ENCODE measurements at regions not wholly inside any gene's neighbourhood (a gene's known extent, or its start where the extent isn't known, plus 50 kb on each side); places are given as distances from the start of the nearest gene placed in this dataset.

DNA sequence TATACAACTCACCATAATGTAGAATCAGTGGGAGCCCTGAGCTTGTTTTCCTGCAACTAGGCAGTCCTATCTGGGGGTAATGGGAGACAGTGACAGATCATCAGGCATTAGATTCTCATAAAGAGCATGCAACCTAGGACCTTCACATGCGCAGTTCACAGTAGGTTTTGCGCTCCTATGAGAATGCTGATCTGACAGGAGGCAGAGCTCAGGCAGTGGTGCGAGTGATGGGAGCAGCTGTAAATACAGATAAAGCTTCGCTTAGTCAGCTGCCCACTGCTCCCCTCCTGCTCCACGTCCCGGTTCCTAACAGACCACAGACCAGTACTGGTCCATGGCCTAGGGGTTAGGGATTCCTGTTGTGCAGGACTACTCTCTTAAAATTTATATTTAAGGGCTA lies 255.3 kb upstream of the POU3F3 start:
- H3K4me3 ChIP-seq (ENCODE audit: low read depth, poor library complexity, severe bottlenecking), result no peak overlapping the region
- 83 to 93% methylated on average over 6 of the region's 6 CpGs for WGBS, 2 donors
- DNase-seq (ENCODE audit: low spot score in 2 of 2), result no peak
- intact Hi-C loops (cut with DNase I; ENCODE audit: low total_unique reads), result no loop called here
- TF ChIP-seq, protein P1, sequence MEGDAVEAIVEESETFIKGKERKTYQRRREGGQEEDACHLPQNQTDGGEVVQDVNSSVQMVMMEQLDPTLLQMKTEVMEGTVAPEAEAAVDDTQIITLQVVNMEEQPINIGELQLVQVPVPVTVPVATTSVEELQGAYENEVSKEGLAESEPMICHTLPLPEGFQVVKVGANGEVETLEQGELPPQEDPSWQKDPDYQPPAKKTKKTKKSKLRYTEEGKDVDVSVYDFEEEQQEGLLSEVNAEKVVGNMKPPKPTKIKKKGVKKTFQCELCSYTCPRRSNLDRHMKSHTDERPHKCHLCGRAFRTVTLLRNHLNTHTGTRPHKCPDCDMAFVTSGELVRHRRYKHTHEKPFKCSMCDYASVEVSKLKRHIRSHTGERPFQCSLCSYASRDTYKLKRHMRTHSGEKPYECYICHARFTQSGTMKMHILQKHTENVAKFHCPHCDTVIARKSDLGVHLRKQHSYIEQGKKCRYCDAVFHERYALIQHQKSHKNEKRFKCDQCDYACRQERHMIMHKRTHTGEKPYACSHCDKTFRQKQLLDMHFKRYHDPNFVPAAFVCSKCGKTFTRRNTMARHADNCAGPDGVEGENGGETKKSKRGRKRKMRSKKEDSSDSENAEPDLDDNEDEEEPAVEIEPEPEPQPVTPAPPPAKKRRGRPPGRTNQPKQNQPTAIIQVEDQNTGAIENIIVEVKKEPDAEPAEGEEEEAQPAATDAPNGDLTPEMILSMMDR (IDR thresholded peaks at IDR 0.05), result no peak
- TF ChIP-seq POLR2A (IDR thresholded peaks at IDR 0.05), result no peak

DNA sequence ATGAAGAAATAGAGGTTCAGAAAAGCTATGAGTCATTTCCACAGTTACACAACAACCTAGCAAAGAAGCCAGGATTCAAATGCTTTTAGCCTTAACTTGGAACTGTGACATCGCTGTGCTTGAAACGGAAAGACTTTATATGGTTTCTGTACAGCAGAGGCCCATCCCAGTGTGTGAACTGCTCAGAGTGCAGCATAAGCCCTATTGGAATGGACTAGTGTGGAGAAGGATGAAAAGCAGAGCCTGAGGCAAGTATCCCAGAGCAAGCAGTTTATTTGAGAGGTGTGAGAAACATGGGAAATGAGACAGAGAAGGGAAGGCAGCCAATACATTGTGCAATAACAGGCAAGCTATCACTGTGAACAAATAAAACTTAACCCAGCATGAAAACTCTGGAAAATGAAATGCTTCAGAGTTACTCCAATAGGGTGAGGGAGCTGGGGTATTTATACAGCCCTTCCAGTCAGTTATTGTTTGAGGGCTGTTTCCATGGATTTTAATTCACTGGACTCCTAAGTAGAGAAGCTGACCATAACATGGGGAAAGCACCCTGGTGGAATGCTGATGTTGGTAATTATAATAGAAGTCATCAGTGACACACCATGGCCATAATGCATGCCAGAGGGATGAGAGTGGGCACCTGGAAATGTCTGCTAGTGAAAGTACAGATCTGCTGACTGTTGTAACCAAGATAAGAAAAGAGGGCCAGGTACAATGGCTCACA lies 254.0 kb upstream of the POU3F3 start:
- 44 to 56% methylated on average over 2 of the region's 2 CpGs for WGBS, 2 donors

DNA sequence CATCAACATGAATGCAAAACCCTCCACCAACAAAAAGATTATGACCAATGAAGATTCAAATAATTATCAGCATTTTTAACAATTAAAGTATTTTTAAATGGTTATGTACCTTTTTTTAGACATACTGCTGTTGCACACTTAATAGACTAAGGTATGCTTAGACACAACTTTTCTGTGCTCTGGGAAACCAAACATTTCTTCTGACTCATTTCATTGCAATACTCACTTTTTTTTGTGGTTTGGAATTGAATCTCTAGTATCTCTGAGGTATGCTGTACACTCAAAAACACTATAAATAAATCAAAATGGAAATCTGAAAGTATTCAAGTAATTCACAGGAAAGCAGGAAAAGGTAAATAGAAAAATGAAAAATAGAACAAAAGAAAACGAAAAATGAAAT lies 247.9 kb upstream of the POU3F3 start:
- TF ChIP-seq POLR2A (IDR thresholded peaks at IDR 0.05), result no peak
- TF ChIP-seq, protein P1 (IDR thresholded peaks at IDR 0.05), result no peak
- intact Hi-C loops (cut with DNase I; ENCODE audit: low total_unique reads), result no loop called here
- no peak for DNase-seq (ENCODE audit: low spot score in 2 of 2)
- H3K4me3 ChIP-seq (ENCODE audit: low read depth, poor library complexity, severe bottlenecking), result no peak overlapping the region
- WGBS, 2 donors, result 73% methylated on average over 1 of the region's 1 CpG

More for the DNA sequence above, 254.0 kb upstream of the POU3F3 start:
- intact Hi-C loops (cut with DNase I; ENCODE audit: low total_unique reads), result no loop called here
- no peak overlapping the region for H3K4me3 ChIP-seq (ENCODE audit: low read depth, poor library complexity, severe bottlenecking)
- TF ChIP-seq POLR2A (IDR thresholded peaks at IDR 0.05), result no peak
- TF ChIP-seq, protein P1 (IDR thresholded peaks at IDR 0.05), result no peak
- DNase-seq (ENCODE audit: low spot score in 2 of 2), result no peak

DNA sequence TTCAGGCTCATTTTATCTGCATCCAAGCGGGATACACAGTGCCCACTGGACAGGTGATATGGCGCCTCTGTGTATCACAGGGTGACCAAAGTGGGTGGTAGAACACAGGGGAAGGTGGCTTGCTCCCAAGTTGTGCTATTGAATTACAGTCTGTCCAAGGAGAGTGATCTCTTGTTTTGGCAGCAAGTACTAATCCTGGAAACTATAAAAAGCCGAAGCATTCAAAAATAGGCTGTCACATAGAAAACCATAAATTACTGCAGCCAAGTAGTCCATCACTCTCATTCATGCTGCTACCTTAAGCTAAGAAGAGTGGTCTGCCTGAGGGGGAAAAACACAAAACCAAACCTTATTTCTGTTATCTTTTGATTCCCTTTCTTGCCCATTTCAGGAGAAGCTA lies 237.1 kb upstream of the POU3F3 start:
- H3K4me3 ChIP-seq (ENCODE audit: low read depth, poor library complexity, severe bottlenecking), result no peak overlapping the region
- intact Hi-C loops (cut with DNase I; ENCODE audit: low total_unique reads), result no loop called here
- WGBS, 2 donors, result 65 to 69% methylated on average over 3 of the region's 3 CpGs
- no peak for DNase-seq (ENCODE audit: low spot score in 2 of 2)
- no peak for TF ChIP-seq POLR2A (IDR thresholded peaks at IDR 0.05)
- TF ChIP-seq, protein P1 (IDR thresholded peaks at IDR 0.05), result no peak

DNA sequence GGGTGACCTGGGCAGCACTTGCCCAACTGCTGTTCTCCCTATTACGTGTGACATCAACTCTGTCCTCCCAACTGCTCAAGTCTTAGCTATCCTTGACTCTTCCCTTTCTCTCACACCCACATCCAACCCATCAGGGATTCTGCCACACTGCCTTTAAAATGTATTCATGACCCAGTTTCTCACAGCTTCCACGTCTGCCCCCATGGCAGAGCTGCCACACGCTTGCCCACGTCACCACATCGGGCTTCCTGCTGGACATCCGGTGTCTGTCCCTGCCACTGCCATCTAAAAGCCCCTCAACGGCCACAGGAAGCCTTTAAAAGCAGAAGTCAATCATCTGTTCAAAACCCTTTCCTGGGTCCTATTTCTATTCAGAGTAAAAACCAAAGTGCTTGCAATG lies 233.1 kb upstream of the POU3F3 start:
- DNase-seq (ENCODE audit: low spot score in 2 of 2), result no peak
- TF ChIP-seq POLR2A (IDR thresholded peaks at IDR 0.05), result no peak
- TF ChIP-seq, protein P1 (IDR thresholded peaks at IDR 0.05), result no peak
- intact Hi-C loops (cut with DNase I; ENCODE audit: low total_unique reads), result no loop called here
- H3K4me3 ChIP-seq (ENCODE audit: low read depth, poor library complexity, severe bottlenecking), result no peak overlapping the region
- WGBS, 2 donors, result 77 to 78% methylated on average over 7 of the region's 7 CpGs

DNA sequence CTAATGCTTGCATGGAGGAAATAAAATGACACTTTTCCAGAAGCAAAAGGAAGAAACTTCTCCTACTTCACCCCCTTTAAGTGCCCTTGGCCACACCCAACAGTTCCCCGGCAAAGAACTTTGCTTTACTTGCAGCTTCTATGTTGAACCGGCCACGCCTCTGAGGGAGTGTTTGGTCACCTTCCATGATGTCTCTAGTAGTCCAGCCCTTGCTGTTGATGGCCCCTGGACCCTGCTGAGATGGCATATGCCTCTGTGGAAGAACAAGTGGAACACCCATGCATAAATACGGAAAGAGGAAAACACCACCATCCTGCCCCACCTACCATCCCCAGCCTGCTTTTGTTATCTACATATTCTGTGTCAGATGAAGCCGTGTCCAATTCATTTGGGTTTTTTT lies 218.3 kb upstream of the POU3F3 start:
- WGBS, 2 donors, result 72 to 79% methylated on average over 5 of the region's 5 CpGs
- DNase-seq (ENCODE audit: low spot score in 2 of 2), result no peak
- TF ChIP-seq, protein P1 (IDR thresholded peaks at IDR 0.05), result no peak
- TF ChIP-seq POLR2A (IDR thresholded peaks at IDR 0.05), result no peak
- intact Hi-C loops (cut with DNase I; ENCODE audit: low total_unique reads), result no loop called here
- no peak overlapping the region for H3K4me3 ChIP-seq (ENCODE audit: low read depth, poor library complexity, severe bottlenecking)

All from lower leg skin (tissue), 4 donors.